H9 (cell line): ENCODE measurements at regions not wholly inside any gene's neighbourhood (a gene's known extent, or its start where the extent isn't known, plus 50 kb on each side); places are given as distances from the start of the nearest gene placed in this dataset.

ENCODE experiments used
- DNase-seq: peaks from one replicate; pipeline ENCODE4 v3.0.0-alpha.2; 2017
- H2AFZ ChIP-seq: one replicate; pipeline ENCODE4 v1.6.1; 2013; ENCODE audit warnings: mild to moderate bottlenecking, low read length, control low read depth, moderate library complexity
- H2AK5ac ChIP-seq: 2 replicates; pipeline ENCODE4 v1.6.1; 2013; ENCODE audit warnings: low read length, control low read depth, mixed read lengths; ENCODE audit not compliant: insufficient read length
- H2BK120ac ChIP-seq: one replicate; pipeline ENCODE4 v1.6.1; 2013; ENCODE audit warnings: low read depth, mild to moderate bottlenecking, low read length, control low read depth, inconsistent platforms; ENCODE audit not compliant: poor library complexity, severe bottlenecking
- H2BK12ac ChIP-seq: 2 replicates; pipeline ENCODE4 v1.6.1; 2013; ENCODE audit warnings: low read length, control low read depth, mixed read lengths, low read depth; ENCODE audit not compliant: insufficient read length
- H2BK15ac ChIP-seq: 2 replicates; pipeline ENCODE4 v1.6.1; 2013; ENCODE audit warnings: low read depth, low read length, control low read depth
- H2BK20ac ChIP-seq: one replicate; pipeline ENCODE4 v1.6.1; 2013; ENCODE audit warnings: low read depth, mild to moderate bottlenecking, low read length, control low read depth, inconsistent platforms; ENCODE audit not compliant: poor library complexity, severe bottlenecking
- H2BK5ac ChIP-seq: 2 replicates; pipeline ENCODE4 v1.6.1; 2013; ENCODE audit warnings: low read length, control low read depth, mixed read lengths; ENCODE audit not compliant: insufficient read length
- H3K14ac ChIP-seq: 2 replicates; pipeline ENCODE4 v1.6.1; 2013; ENCODE audit warnings: low read length, control low read depth; ENCODE audit not compliant: insufficient read depth
- H3K18ac ChIP-seq: 2 replicates; pipeline ENCODE4 v1.6.1; 2013; ENCODE audit warnings: low read depth, mild to moderate bottlenecking, mixed read lengths, low read length, control low read depth; ENCODE audit not compliant: insufficient read length
- H3K23ac ChIP-seq: 2 replicates; pipeline ENCODE4 v1.6.1; 2013; ENCODE audit warnings: low read length, control low read depth, mixed read lengths, low read depth; ENCODE audit not compliant: insufficient read length
- H3K23me2 ChIP-seq: 2 replicates; pipeline ENCODE4 v1.6.1; 2013; ENCODE audit warnings: low read depth, mild to moderate bottlenecking, mixed read lengths, low read length, control low read depth; ENCODE audit not compliant: insufficient read length, poor library complexity, severe bottlenecking
- H3K27ac ChIP-seq: 2 replicates; pipeline ENCODE4 v1.5.1; 2013; ENCODE audit warnings: low read length, control low read depth, mixed read lengths, low read depth; ENCODE audit not compliant: insufficient read length
- H3K27me3 ChIP-seq: 2 replicates; pipeline ENCODE4 v1.6.1; 2013; ENCODE audit warnings: low read length, control low read depth, inconsistent platforms; ENCODE audit not compliant: insufficient read depth
- H3K4ac ChIP-seq: 2 replicates; pipeline ENCODE4 v1.6.1; 2013; ENCODE audit warnings: low read depth, mild to moderate bottlenecking, control low read depth, inconsistent platforms, low read length, moderate library complexity
- H3K4me1 ChIP-seq: 2 replicates; pipeline ENCODE4 v1.6.1; 2013; ENCODE audit warnings: low read length, control low read depth, inconsistent platforms; ENCODE audit not compliant: insufficient read depth
- H3K4me2 ChIP-seq: 2 replicates; pipeline ENCODE4 v1.6.1; 2013; ENCODE audit warnings: low read length, control low read depth, mixed read lengths; ENCODE audit not compliant: insufficient read length, insufficient read depth
- H3K56ac ChIP-seq: 2 replicates; pipeline ENCODE4 v1.6.1; 2013; ENCODE audit warnings: low read depth, mild to moderate bottlenecking, mixed read lengths, low read length, control low read depth; ENCODE audit not compliant: insufficient read length
- H3K79me1 ChIP-seq: 2 replicates; pipeline ENCODE4 v1.6.1; 2013; ENCODE audit warnings: low read depth, mild to moderate bottlenecking, moderate library complexity, low read length, control low read depth, inconsistent platforms; ENCODE audit not compliant: insufficient read depth, poor library complexity, severe bottlenecking
- H3K79me2 ChIP-seq: 2 replicates; pipeline ENCODE4 v1.6.1; 2013; ENCODE audit warnings: low read length, control low read depth, inconsistent platforms; ENCODE audit not compliant: insufficient read depth
- H3K9ac ChIP-seq: 2 replicates; pipeline ENCODE4 v1.6.1; 2013; ENCODE audit warnings: low read length, control low read depth, mixed read lengths; ENCODE audit not compliant: insufficient read length; ENCODE audit errors: extremely low read depth
- H3K9me3 ChIP-seq: one replicate; pipeline ENCODE4 v1.6.1; 2013; ENCODE audit warnings: low read depth, low read length, inconsistent platforms; ENCODE audit not compliant: control insufficient read depth
- H3T11ph ChIP-seq: one replicate; pipeline ENCODE4 v1.6.1; 2013; ENCODE audit warnings: mild to moderate bottlenecking, low read length, control low read depth, inconsistent platforms
- H4K20me1 ChIP-seq: one replicate; pipeline ENCODE4 v1.6.1; 2013; ENCODE audit not compliant: control insufficient read depth, insufficient read length, insufficient read depth
- H4K5ac ChIP-seq: 2 replicates; pipeline ENCODE4 v1.6.1; 2013; ENCODE audit warnings: low read depth, mild to moderate bottlenecking, mixed read lengths, low read length, control low read depth; ENCODE audit not compliant: insufficient read length
- H4K8ac ChIP-seq: replicated peaks from 2 replicates; pipeline ENCODE4 v1.6.1; 2013; ENCODE audit warnings: low read length, control low read depth, mixed read lengths, low read depth; ENCODE audit not compliant: insufficient read length
- H4K91ac ChIP-seq: 2 replicates; pipeline ENCODE4 v1.6.1; 2013; ENCODE audit warnings: low read depth, mild to moderate bottlenecking, moderate library complexity, mixed read lengths, low read length, control low read depth; ENCODE audit not compliant: insufficient read length
- H3K27ac Mint-ChIP-seq, 3 experiments: 2 replicates in 2 of 3; 3 replicates in 1 of 3; pipeline ENCODE4 v1.8.0; 2020 to 2021; ENCODE audit warnings: mixed read lengths in 3 of 3, mild to moderate bottlenecking in 1 of 3, moderate library complexity in 1 of 3
- H3K27me3 Mint-ChIP-seq: 2 replicates; pipeline ENCODE4 v1.8.0; 2021; ENCODE audit warnings: low read depth, mild to moderate bottlenecking, moderate library complexity, mixed read lengths
- H3K36me3 Mint-ChIP-seq, 3 experiments: 2 replicates in 2 of 3; 3 replicates in 1 of 3; pipeline ENCODE4 v1.8.0; 2020 to 2021; ENCODE audit warnings: low read depth in 3 of 3, mixed read lengths in 3 of 3; ENCODE audit not compliant: insufficient read depth in 1 of 3
- H3K4me1 Mint-ChIP-seq, 2 experiments: 2 replicates each; pipeline ENCODE4 v1.8.0; 2020; ENCODE audit warnings: mixed read lengths in 2 of 2
- H3K4me3 Mint-ChIP-seq, 2 experiments: 2 replicates in 1 of 2; 3 replicates in 1 of 2; pipeline ENCODE4 v1.8.0; 2020 to 2021; ENCODE audit warnings: mild to moderate bottlenecking in 2 of 2, mixed read lengths in 2 of 2, moderate library complexity in 1 of 2
- H3K9me3 Mint-ChIP-seq, 2 experiments: 2 replicates in 1 of 2; 3 replicates in 1 of 2; pipeline ENCODE4 v1.8.0; 2020; ENCODE audit warnings: mild to moderate bottlenecking in 2 of 2, mixed read lengths in 2 of 2, moderate library complexity in 1 of 2
- CTCF ChIP-seq: fragments of 200-600 bp; sonication (generic); conservative IDR thresholded peaks from 3 replicates; pipeline ENCODE4 v1.8.0; 2021; ENCODE audit warnings: antibody characterized with exemption, mild to moderate bottlenecking

- no peak overlapping the region for H4K8ac ChIP-seq
- Mint-ChIP-seq H3K27ac (no peak overlapping the region), H3K9me3 (peaks cover 7 to 9% of the 10 kb centered on the region in 2 experiments; a peak in 4 of 5 replicates), H3K4me3 (no peak overlapping the region), H3K27me3 (no peaks in the 10 kb centered on the region), H3K36me3 (peaks cover 0 to 6% (median 1%) of the 10 kb centered on the region in 3 experiments; a peak in 4 of 7 replicates), H3K4me1 (no peaks in the 10 kb centered on the region)
- H3K79me1 ChIP-seq = no peaks in the 10 kb centered on the region
- no peak for DNase-seq
- no peak overlapping the region for H3K9ac ChIP-seq
- no peaks in the 10 kb centered on the region for H4K20me1 ChIP-seq
- no peak overlapping the region for H3K27ac ChIP-seq
- H2BK20ac ChIP-seq = no peak overlapping the region
- no peaks in the 10 kb centered on the region for H3K27me3 ChIP-seq
- H2BK12ac ChIP-seq = no peak overlapping the region
- no peak overlapping the region for H2BK120ac ChIP-seq
- H3K14ac ChIP-seq = no peak overlapping the region
- H3K4me2 ChIP-seq = no peak overlapping the region
- no peak overlapping the region for H3K56ac ChIP-seq
- TF ChIP-seq CTCF = no peak
- no peak overlapping the region for H3K18ac ChIP-seq
- H3K23me2 ChIP-seq = no peaks in the 10 kb centered on the region
- H2AFZ ChIP-seq = no peak overlapping the region
- no peak overlapping the region for H2BK15ac ChIP-seq
- no peak overlapping the region for H2AK5ac ChIP-seq
- H4K5ac ChIP-seq = no peak overlapping the region
- H2BK5ac ChIP-seq = no peak overlapping the region
- H3K4me1 ChIP-seq = no peaks in the 10 kb centered on the region
- H3K79me2 ChIP-seq = no peaks in the 10 kb centered on the region
- H4K91ac ChIP-seq = no peak overlapping the region
- no peak overlapping the region for H3T11ph ChIP-seq
- no peak overlapping the region for H3K4ac ChIP-seq
- H3K9me3 ChIP-seq = no peaks in the 10 kb centered on the region
- H3K23ac ChIP-seq = no peak overlapping the region
Observed at GRCh38 chr12:61311413-61311812, 948.8 kb upstream of the USP15 start.
